GM12878 (cell line): ENCODE measurements at regions not wholly inside any gene's neighbourhood (a gene's known extent, or its start where the extent isn't known, plus 50 kb on each side); places are given as distances from the start of the nearest gene placed in this dataset.

Experiments used
- ATAC-seq: fragments of 200-7000 bp; cut with Tn5 transposase; 3 replicates; pipeline ENCODE4 v1.9.1; 2020; ENCODE audit warnings: mild to moderate bottlenecking, moderate library complexity
- BruUV-seq: library from RNA; stranded (reverse); fragments of 400-500 nt; replicated peaks from 2 replicates; lab custom pipeline; 2021; lab: Mats Ljungman, UMichigan
- CTCF ChIA-PET: fragments of 300-600 bp; sonication (Branson Sonifier 250); formaldehyde crosslinking; extraction: SDS; loops from one replicate; lab custom pipeline; 2021; ENCODE audit warnings: inconsistent platforms; lab: Yijun Ruan, JAX
- POLR2A ChIA-PET: fragments of 350-600 bp; formaldehyde crosslinking; extraction: SDS; loops from one replicate; lab custom pipeline; 2021; ENCODE audit warnings: inconsistent platforms; lab: Charles Lee
- RAD21 ChIA-PET: fragments of 300-600 bp; sonication (Branson Sonifier 250); formaldehyde crosslinking; loops from one replicate; lab custom pipeline; 2023; ENCODE audit warnings: antibody characterized with exemption; ENCODE audit not compliant: unreplicated experiment; lab: Charles Lee
- SMC1A ChIA-PET: fragments of 300-600 bp; sonication (Branson Sonifier 250); formaldehyde crosslinking; loops from one replicate; lab custom pipeline; 2023; ENCODE audit not compliant: unreplicated experiment, uncharacterized antibody; lab: Charles Lee
- DNase-seq: peaks from one replicate; pipeline ENCODE4 v3.0.0-alpha.2; 2011; ENCODE audit warnings: low read depth, low spot score
- FAIRE-seq: peaks from 3 replicates; lab custom pipeline; 2011; peaks lifted over from hg19 to GRCh38; lab: Jason Lieb, UNC
- H2AFZ ChIP-seq: 2 replicates; pipeline ENCODE4 v1.6.0; 2011; ENCODE audit warnings: low read depth, low read length, control low read depth; ENCODE audit not compliant: control insufficient read depth
- H3K27ac ChIP-seq: 2 replicates; pipeline ENCODE4 v1.5.1; 2011; ENCODE audit warnings: control low read depth; ENCODE audit not compliant: control insufficient read depth, insufficient read depth
- H3K27me3 ChIP-seq, 2 experiments: replicated peaks in 1 of 2; 2 replicates each; pipeline versions ENCODE4 v1.6.0 to v1.6.1; 2011; ENCODE audit warnings: low read length in 1 of 2; ENCODE audit not compliant: control insufficient read depth in 2 of 2, insufficient read depth in 2 of 2
- H3K36me3 ChIP-seq, 2 experiments: 2 replicates each; pipeline ENCODE4 v1.5.1; 2011; ENCODE audit warnings: low read length in 1 of 2; ENCODE audit not compliant: control insufficient read depth in 2 of 2, insufficient read depth in 2 of 2
- H3K4me1 ChIP-seq: 2 replicates; pipeline ENCODE4 v1.6.1; 2011; ENCODE audit warnings: mild to moderate bottlenecking, low read length, moderate library complexity, mixed read lengths; ENCODE audit not compliant: control insufficient read depth, insufficient read depth
- H3K4me2 ChIP-seq: 2 replicates; pipeline ENCODE4 v1.6.0; 2011; ENCODE audit warnings: control low read depth; ENCODE audit not compliant: control insufficient read depth, insufficient read depth
- H3K4me3 ChIP-seq: fragments of 200-600 bp; sonication (generic); 2 replicates; pipeline ENCODE4 v1.5.1; 2016
- H3K79me2 ChIP-seq: 2 replicates; pipeline ENCODE4 v1.6.0; 2011; ENCODE audit warnings: low read length; ENCODE audit not compliant: control insufficient read depth, insufficient read depth
- H3K9ac ChIP-seq: 2 replicates; pipeline ENCODE4 v1.8.0; 2011; ENCODE audit warnings: low read length, control low read depth, mixed read lengths; ENCODE audit not compliant: control insufficient read depth, insufficient read depth
- H3K9me3 ChIP-seq: replicated peaks from 3 replicates; pipeline ENCODE4 v1.5.1; 2011; ENCODE audit warnings: mild to moderate bottlenecking, low read length; ENCODE audit not compliant: control insufficient read depth, insufficient read depth
- H4K20me1 ChIP-seq: 2 replicates; pipeline ENCODE4 v1.6.0; 2011; ENCODE audit not compliant: control insufficient read depth, insufficient read depth
- E2F8 ChIP-seq: fragments of 450-650 bp; IDR thresholded peaks from 2 replicates; pipeline ENCODE4 v1.6.1; 2018; ENCODE audit warnings: mild to moderate bottlenecking, low read depth, moderate library complexity; ENCODE audit not compliant: partially characterized antibody
- FOXK2 ChIP-seq: fragments of 450-650 bp; IDR thresholded peaks from 2 replicates; pipeline ENCODE4 v1.6.1; 2017; ENCODE audit warnings: mild to moderate bottlenecking, moderate library complexity
- HCFC1 ChIP-seq: fragments of 150-350 bp; IDR thresholded peaks from 2 replicates; pipeline ENCODE4 v1.6.1; 2014; ENCODE audit warnings: low read length
- HDAC2 ChIP-seq: fragments of 200-600 bp; sonication (generic); IDR thresholded peaks from 2 replicates; pipeline ENCODE4 v1.6.1; 2017
- LARP7 ChIP-seq: fragments of 450-650 bp; IDR thresholded peaks from 2 replicates; pipeline ENCODE4 v1.6.1; 2017; ENCODE audit warnings: mild to moderate bottlenecking
- PBX3 ChIP-seq: IDR thresholded peaks from 2 replicates; pipeline ENCODE4 v1.6.1; 2011; ENCODE audit warnings: mild to moderate bottlenecking, low read depth, low read length, moderate library complexity; ENCODE audit not compliant: insufficient replicate concordance
- POLR2AphosphoS5 ChIP-seq: IDR thresholded peaks from 2 replicates; pipeline ENCODE4 v1.6.1; 2011; ENCODE audit warnings: mild to moderate bottlenecking, low read length, inconsistent platforms
- POU2F2 ChIP-seq: IDR thresholded peaks from 3 replicates; pipeline ENCODE4 v1.6.1; 2011; ENCODE audit warnings: low read depth, mild to moderate bottlenecking, low read length, borderline replicate concordance
- RAD51 ChIP-seq: fragments of 450-650 bp; IDR thresholded peaks from 2 replicates; pipeline ENCODE4 v1.6.1; 2016; ENCODE audit warnings: moderate library complexity, mild to moderate bottlenecking, inconsistent platforms
- WGBS: methylation state at CpG from one replicate; pipeline ENCODE4 v1.1.6; 2016; ENCODE audit warnings: low lambda C conversion rate; ENCODE audit not compliant: insufficient replicate concordance, insufficient coverage; ENCODE audit errors: missing lambda C conversion rate; 5-methylcytosine and 5-hydroxymethylcytosine counted together
- in situ Hi-C: fragments of 300-500 bp; cut with MboI; formaldehyde crosslinking; loops from 9 replicates; pipeline ENCODE4 v1.14.3; 2018; ENCODE audit warnings: mixed read lengths
- intact Hi-C: fragments of 100-400 bp; cut with micrococcal nuclease; formaldehyde crosslinking; loops from one replicate; pipeline ENCODE4 v1.14.2; 2022; ENCODE audit not compliant: unreplicated experiment
- TF ChIP-seq, protein P1 (sequence below): IDR thresholded peaks from 2 replicates; pipeline ENCODE4 v1.6.1; 2012; ENCODE audit warnings: improper control_type of control experiment, low read depth, low read length; ENCODE audit not compliant: insufficient replicate concordance
- TF ChIP-seq, protein P2 (sequence below): fragments of 450-650 bp; IDR thresholded peaks from 2 replicates; pipeline ENCODE4 v1.6.1; 2017; ENCODE audit warnings: mild to moderate bottlenecking, moderate library complexity

- no peak overlapping the region for H3K4me2 ChIP-seq
- no peaks in the 10 kb centered on the region for H3K36me3 ChIP-seq
- no peaks in the 10 kb centered on the region for H4K20me1 ChIP-seq
- ChIA-PET CTCF (no interaction called here), POLR2A (no interaction called here), SMC1A (no interaction called here), RAD21 (no interaction called here)
- ATAC-seq (no peak), DNase-seq (no peak), FAIRE-seq (no peak)
- in situ Hi-C loops, result no loop called here
- H3K9ac ChIP-seq, result no peak overlapping the region
- no peaks in the 10 kb centered on the region for H3K4me1 ChIP-seq
- no peaks in the 10 kb centered on the region for H3K9me3 ChIP-seq
- no peaks in the 10 kb centered on the region for H3K79me2 ChIP-seq
- H3K27ac ChIP-seq, result no peak overlapping the region
- H3K27me3 ChIP-seq, result no peaks in the 10 kb centered on the region
- BruUV-seq, result no TSS peak
- H2AFZ ChIP-seq, result no peak overlapping the region
- intact Hi-C loops, result no loop called here
- WGBS, result under 1% methylated on average over 4 of the region's 4 CpGs
- H3K4me3 ChIP-seq, result no peak overlapping the region
- TF ChIP-seq HDAC2 (no peak), HCFC1 (no peak), POU2F2 (no peak), E2F8 (no peak), LARP7 (no peak), PBX3 (no peak), RAD51 (no peak), FOXK2 (no peak), POLR2AphosphoS5 (no peak)
- TF ChIP-seq, protein P1, sequence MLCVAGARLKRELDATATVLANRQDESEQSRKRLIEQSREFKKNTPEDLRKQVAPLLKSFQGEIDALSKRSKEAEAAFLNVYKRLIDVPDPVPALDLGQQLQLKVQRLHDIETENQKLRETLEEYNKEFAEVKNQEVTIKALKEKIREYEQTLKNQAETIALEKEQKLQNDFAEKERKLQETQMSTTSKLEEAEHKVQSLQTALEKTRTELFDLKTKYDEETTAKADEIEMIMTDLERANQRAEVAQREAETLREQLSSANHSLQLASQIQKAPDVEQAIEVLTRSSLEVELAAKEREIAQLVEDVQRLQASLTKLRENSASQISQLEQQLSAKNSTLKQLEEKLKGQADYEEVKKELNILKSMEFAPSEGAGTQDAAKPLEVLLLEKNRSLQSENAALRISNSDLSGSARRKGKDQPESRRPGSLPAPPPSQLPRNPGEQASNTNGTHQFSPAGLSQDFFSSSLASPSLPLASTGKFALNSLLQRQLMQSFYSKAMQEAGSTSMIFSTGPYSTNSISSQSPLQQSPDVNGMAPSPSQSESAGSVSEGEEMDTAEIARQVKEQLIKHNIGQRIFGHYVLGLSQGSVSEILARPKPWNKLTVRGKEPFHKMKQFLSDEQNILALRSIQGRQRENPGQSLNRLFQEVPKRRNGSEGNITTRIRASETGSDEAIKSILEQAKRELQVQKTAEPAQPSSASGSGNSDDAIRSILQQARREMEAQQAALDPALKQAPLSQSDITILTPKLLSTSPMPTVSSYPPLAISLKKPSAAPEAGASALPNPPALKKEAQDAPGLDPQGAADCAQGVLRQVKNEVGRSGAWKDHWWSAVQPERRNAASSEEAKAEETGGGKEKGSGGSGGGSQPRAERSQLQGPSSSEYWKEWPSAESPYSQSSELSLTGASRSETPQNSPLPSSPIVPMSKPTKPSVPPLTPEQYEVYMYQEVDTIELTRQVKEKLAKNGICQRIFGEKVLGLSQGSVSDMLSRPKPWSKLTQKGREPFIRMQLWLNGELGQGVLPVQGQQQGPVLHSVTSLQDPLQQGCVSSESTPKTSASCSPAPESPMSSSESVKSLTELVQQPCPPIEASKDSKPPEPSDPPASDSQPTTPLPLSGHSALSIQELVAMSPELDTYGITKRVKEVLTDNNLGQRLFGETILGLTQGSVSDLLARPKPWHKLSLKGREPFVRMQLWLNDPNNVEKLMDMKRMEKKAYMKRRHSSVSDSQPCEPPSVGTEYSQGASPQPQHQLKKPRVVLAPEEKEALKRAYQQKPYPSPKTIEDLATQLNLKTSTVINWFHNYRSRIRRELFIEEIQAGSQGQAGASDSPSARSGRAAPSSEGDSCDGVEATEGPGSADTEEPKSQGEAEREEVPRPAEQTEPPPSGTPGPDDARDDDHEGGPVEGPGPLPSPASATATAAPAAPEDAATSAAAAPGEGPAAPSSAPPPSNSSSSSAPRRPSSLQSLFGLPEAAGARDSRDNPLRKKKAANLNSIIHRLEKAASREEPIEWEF, result no peak
- TF ChIP-seq, protein P2, sequence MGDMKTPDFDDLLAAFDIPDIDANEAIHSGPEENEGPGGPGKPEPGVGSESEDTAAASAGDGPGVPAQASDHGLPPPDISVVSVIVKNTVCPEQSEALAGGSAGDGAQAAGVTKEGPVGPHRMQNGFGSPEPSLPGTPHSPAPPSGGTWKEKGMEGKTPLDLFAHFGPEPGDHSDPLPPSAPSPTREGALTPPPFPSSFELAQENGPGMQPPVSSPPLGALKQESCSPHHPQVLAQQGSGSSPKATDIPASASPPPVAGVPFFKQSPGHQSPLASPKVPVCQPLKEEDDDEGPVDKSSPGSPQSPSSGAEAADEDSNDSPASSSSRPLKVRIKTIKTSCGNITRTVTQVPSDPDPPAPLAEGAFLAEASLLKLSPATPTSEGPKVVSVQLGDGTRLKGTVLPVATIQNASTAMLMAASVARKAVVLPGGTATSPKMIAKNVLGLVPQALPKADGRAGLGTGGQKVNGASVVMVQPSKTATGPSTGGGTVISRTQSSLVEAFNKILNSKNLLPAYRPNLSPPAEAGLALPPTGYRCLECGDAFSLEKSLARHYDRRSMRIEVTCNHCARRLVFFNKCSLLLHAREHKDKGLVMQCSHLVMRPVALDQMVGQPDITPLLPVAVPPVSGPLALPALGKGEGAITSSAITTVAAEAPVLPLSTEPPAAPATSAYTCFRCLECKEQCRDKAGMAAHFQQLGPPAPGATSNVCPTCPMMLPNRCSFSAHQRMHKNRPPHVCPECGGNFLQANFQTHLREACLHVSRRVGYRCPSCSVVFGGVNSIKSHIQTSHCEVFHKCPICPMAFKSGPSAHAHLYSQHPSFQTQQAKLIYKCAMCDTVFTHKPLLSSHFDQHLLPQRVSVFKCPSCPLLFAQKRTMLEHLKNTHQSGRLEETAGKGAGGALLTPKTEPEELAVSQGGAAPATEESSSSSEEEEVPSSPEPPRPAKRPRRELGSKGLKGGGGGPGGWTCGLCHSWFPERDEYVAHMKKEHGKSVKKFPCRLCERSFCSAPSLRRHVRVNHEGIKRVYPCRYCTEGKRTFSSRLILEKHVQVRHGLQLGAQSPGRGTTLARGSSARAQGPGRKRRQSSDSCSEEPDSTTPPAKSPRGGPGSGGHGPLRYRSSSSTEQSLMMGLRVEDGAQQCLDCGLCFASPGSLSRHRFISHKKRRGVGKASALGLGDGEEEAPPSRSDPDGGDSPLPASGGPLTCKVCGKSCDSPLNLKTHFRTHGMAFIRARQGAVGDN, result no peak
These were observed 204.5 kb downstream of the SPTSSA start for GRCh38 chr14:34257505-34257904.
